ENCODE measurements at regions not wholly inside any gene's neighbourhood (a gene's known extent, or its start where the extent isn't known, plus 50 kb on each side); places are given as distances from the start of the nearest gene placed in this dataset.

GRCh38 chr2:217402144-217402543 is 542.3 kb upstream of the TNP1 start:
- no peak overlapping the region for H2BK5ac ChIP-seq (ENCODE audit: low read length)
- no peaks in the 10 kb centered on the region for H3K36me3 ChIP-seq (replicated peaks in 1 of 2; ENCODE audit: control insufficient read depth in 2 of 2, insufficient read depth in 2 of 2, low read length in 2 of 2)
- H3K27ac ChIP-seq (replicated peaks; ENCODE audit: low read length): no peak overlapping the region
- no peak overlapping the region for H3K4me2 ChIP-seq (ENCODE audit: insufficient read depth, low read length, poor library complexity, severe bottlenecking)
- H3K79me1 ChIP-seq (ENCODE audit: low read depth, low read length): no peaks in the 10 kb centered on the region
- no peak overlapping the region for H3K4me3 ChIP-seq (ENCODE audit: low read length in 2 of 2)
- no peaks in the 10 kb centered on the region for H3K9me3 ChIP-seq (replicated peaks in 1 of 2; ENCODE audit: control insufficient read depth in 2 of 2, insufficient read depth in 1 of 2, low read depth in 1 of 2, low read length in 2 of 2)
- H3K4ac ChIP-seq (ENCODE audit: low read length): no peak overlapping the region
- H3K4me1 ChIP-seq (ENCODE audit: control insufficient read depth in 2 of 2, insufficient read depth in 1 of 2, low read depth in 1 of 2, low read length in 2 of 2): peaks cover 0 to 3% of the 10 kb centered on the region in 2 donors
- H3K9ac ChIP-seq (ENCODE audit: low read depth, low read length, poor library complexity): no peak overlapping the region
- no peak overlapping the region for H2BK15ac ChIP-seq (ENCODE audit: low read length)
- no peak for DNase-seq (ENCODE audit: low spot score)
- no peak overlapping the region for H3K18ac ChIP-seq (ENCODE audit: low read length)
- no peak overlapping the region for H4K8ac ChIP-seq (ENCODE audit: low read depth, low read length)
- no peak overlapping the region for H3K14ac ChIP-seq (ENCODE audit: low read length)
- no peak overlapping the region for H2BK120ac ChIP-seq (ENCODE audit: low read depth, low read length)
- no peak overlapping the region for H3K23ac ChIP-seq (ENCODE audit: low read depth, low read length, poor library complexity)
- no CpG with 5 or more reads among the region's 3 CpGs for WGBS, 2 donors (ENCODE audit: extremely low coverage in 2 of 2, insufficient read length in 2 of 2, insufficient replicate concordance in 1 of 2)
- H2AFZ ChIP-seq (ENCODE audit: low read length): no peak overlapping the region
- H2BK12ac ChIP-seq (ENCODE audit: low read length): no peak overlapping the region
- no peak overlapping the region for H2AK5ac ChIP-seq (ENCODE audit: low read depth, low read length)
- no peak overlapping the region for H4K91ac ChIP-seq (ENCODE audit: low read depth, low read length, poor library complexity)
- no peaks in the 10 kb centered on the region for H3K27me3 ChIP-seq (ENCODE audit: control insufficient read depth in 3 of 3, insufficient read depth in 3 of 3, low read depth in 1 of 3, low read length in 3 of 3)

GRCh38 chr2:217399291-217399690 is 539.4 kb upstream of the TNP1 start:
- Histone ChIP-seq H3K9ac (ENCODE audit: low read depth, low read length, poor library complexity) (no peak overlapping the region), H3K18ac (ENCODE audit: low read length) (no peak overlapping the region), H3K9me3 (replicated peaks in 1 of 2; ENCODE audit: control insufficient read depth in 2 of 2, insufficient read depth in 1 of 2, low read depth in 1 of 2, low read length in 2 of 2) (no peaks in the 10 kb centered on the region), H3K36me3 (replicated peaks in 1 of 2; ENCODE audit: control insufficient read depth in 2 of 2, insufficient read depth in 2 of 2, low read length in 2 of 2) (no peaks in the 10 kb centered on the region), H2BK15ac (ENCODE audit: low read length) (no peak overlapping the region), H2BK12ac (ENCODE audit: low read length) (no peak overlapping the region), H2AK5ac (ENCODE audit: low read depth, low read length) (no peak overlapping the region), H3K27me3 (ENCODE audit: control insufficient read depth in 3 of 3, insufficient read depth in 3 of 3, low read depth in 1 of 3, low read length in 3 of 3) (no peaks in the 10 kb centered on the region), H3K4me3 (ENCODE audit: low read length in 2 of 2) (no peak overlapping the region), H3K27ac (replicated peaks; ENCODE audit: low read length) (no peak overlapping the region), H3K23ac (ENCODE audit: low read depth, low read length, poor library complexity) (no peak overlapping the region), H2BK120ac (ENCODE audit: low read depth, low read length) (no peak overlapping the region), H3K4me2 (ENCODE audit: insufficient read depth, low read length, poor library complexity, severe bottlenecking) (no peak overlapping the region), H4K91ac (ENCODE audit: low read depth, low read length, poor library complexity) (no peak overlapping the region), H3K79me1 (ENCODE audit: low read depth, low read length) (no peaks in the 10 kb centered on the region), H2AFZ (ENCODE audit: low read length) (peak overlapping the region; percentile 73), H2BK5ac (ENCODE audit: low read length) (no peak overlapping the region), H3K4ac (ENCODE audit: low read length) (no peak overlapping the region), H4K8ac (ENCODE audit: low read depth, low read length) (no peak overlapping the region), H3K14ac (ENCODE audit: low read length) (no peak overlapping the region), H3K4me1 (ENCODE audit: control insufficient read depth in 2 of 2, insufficient read depth in 1 of 2, low read depth in 1 of 2, low read length in 2 of 2) (peaks cover 0 to 3% of the 10 kb centered on the region in 2 donors)
- no peak for DNase-seq (ENCODE audit: low spot score)
- no CpG with 5 or more reads among the region's 5 CpGs for WGBS, 2 donors (ENCODE audit: extremely low coverage in 2 of 2, insufficient read length in 2 of 2, insufficient replicate concordance in 1 of 2)

- Histone ChIP-seq H2BK120ac (ENCODE audit: low read depth, low read length) (peak overlapping the region; percentile 12), H3K4me2 (ENCODE audit: insufficient read depth, low read length, poor library complexity, severe bottlenecking) (no peak overlapping the region), H3K9ac (ENCODE audit: low read depth, low read length, poor library complexity) (no peak overlapping the region), H3K4me3 (ENCODE audit: low read length in 2 of 2) (no peak overlapping the region), H2AK5ac (ENCODE audit: low read depth, low read length) (no peak overlapping the region), H3K23ac (ENCODE audit: low read depth, low read length, poor library complexity) (peak overlapping the region; percentile 82), H4K8ac (ENCODE audit: low read depth, low read length) (no peak overlapping the region), H3K18ac (ENCODE audit: low read length) (peak overlapping the region; percentile 51), H3K14ac (ENCODE audit: low read length) (peak overlapping the region; percentile 15), H2BK12ac (ENCODE audit: low read length) (no peak overlapping the region), H2BK5ac (ENCODE audit: low read length) (no peak overlapping the region), H3K27ac (replicated peaks; ENCODE audit: low read length) (no peak overlapping the region), H3K4me1 (ENCODE audit: control insufficient read depth in 2 of 2, insufficient read depth in 1 of 2, low read depth in 1 of 2, low read length in 2 of 2) (peaks cover 0 to 3% of the 10 kb centered on the region in 2 donors), H3K4ac (ENCODE audit: low read length) (no peak overlapping the region), H3K27me3 (ENCODE audit: control insufficient read depth in 3 of 3, insufficient read depth in 3 of 3, low read depth in 1 of 3, low read length in 3 of 3) (no peaks in the 10 kb centered on the region), H2BK15ac (ENCODE audit: low read length) (no peak overlapping the region), H3K79me1 (ENCODE audit: low read depth, low read length) (no peaks in the 10 kb centered on the region), H4K91ac (ENCODE audit: low read depth, low read length, poor library complexity) (no peak overlapping the region), H2AFZ (ENCODE audit: low read length) (peak overlapping the region; percentile 73), H3K9me3 (replicated peaks in 1 of 2; ENCODE audit: control insufficient read depth in 2 of 2, insufficient read depth in 1 of 2, low read depth in 1 of 2, low read length in 2 of 2) (no peaks in the 10 kb centered on the region), H3K36me3 (replicated peaks in 1 of 2; ENCODE audit: control insufficient read depth in 2 of 2, insufficient read depth in 2 of 2, low read length in 2 of 2) (no peaks in the 10 kb centered on the region)
- WGBS, 2 donors (ENCODE audit: extremely low coverage in 2 of 2, insufficient read length in 2 of 2, insufficient replicate concordance in 1 of 2): no CpG with 5 or more reads among the region's 9 CpGs
- DNase-seq (ENCODE audit: low spot score): no peak
Measured at GRCh38 chr2:217398860-217399259, 539.0 kb upstream of the TNP1 start.

GRCh38 chr2:217398101-217398500 is 538.2 kb upstream of the TNP1 start:
- no peaks in the 10 kb centered on the region for H3K79me1 ChIP-seq (ENCODE audit: low read depth, low read length)
- H3K27ac ChIP-seq (replicated peaks; ENCODE audit: low read length): no peak overlapping the region
- no peak overlapping the region for H3K4me3 ChIP-seq (ENCODE audit: low read length in 2 of 2)
- no peak overlapping the region for H2BK15ac ChIP-seq (ENCODE audit: low read length)
- no peak overlapping the region for H3K4ac ChIP-seq (ENCODE audit: low read length)
- H3K27me3 ChIP-seq (ENCODE audit: control insufficient read depth in 3 of 3, insufficient read depth in 3 of 3, low read depth in 1 of 3, low read length in 3 of 3): no peaks in the 10 kb centered on the region
- H3K4me1 ChIP-seq (ENCODE audit: control insufficient read depth in 2 of 2, insufficient read depth in 1 of 2, low read depth in 1 of 2, low read length in 2 of 2): peaks cover 0 to 3% of the 10 kb centered on the region in 2 donors
- H4K8ac ChIP-seq (ENCODE audit: low read depth, low read length): no peak overlapping the region
- peak overlapping the region; percentile 73 for H2AFZ ChIP-seq (ENCODE audit: low read length)
- H3K36me3 ChIP-seq (replicated peaks in 1 of 2; ENCODE audit: control insufficient read depth in 2 of 2, insufficient read depth in 2 of 2, low read length in 2 of 2): no peaks in the 10 kb centered on the region
- H3K9me3 ChIP-seq (replicated peaks in 1 of 2; ENCODE audit: control insufficient read depth in 2 of 2, insufficient read depth in 1 of 2, low read depth in 1 of 2, low read length in 2 of 2): no peaks in the 10 kb centered on the region
- no peak overlapping the region for H2BK120ac ChIP-seq (ENCODE audit: low read depth, low read length)
- DNase-seq (ENCODE audit: low spot score): no peak
- H2AK5ac ChIP-seq (ENCODE audit: low read depth, low read length): no peak overlapping the region
- no peak overlapping the region for H3K23ac ChIP-seq (ENCODE audit: low read depth, low read length, poor library complexity)
- no peak overlapping the region for H3K9ac ChIP-seq (ENCODE audit: low read depth, low read length, poor library complexity)
- H3K4me2 ChIP-seq (ENCODE audit: insufficient read depth, low read length, poor library complexity, severe bottlenecking): no peak overlapping the region
- no peak overlapping the region for H3K18ac ChIP-seq (ENCODE audit: low read length)
- no CpG with 5 or more reads among the region's 7 CpGs for WGBS, 2 donors (ENCODE audit: extremely low coverage in 2 of 2, insufficient read length in 2 of 2, insufficient replicate concordance in 1 of 2)
- no peak overlapping the region for H3K14ac ChIP-seq (ENCODE audit: low read length)
- H4K91ac ChIP-seq (ENCODE audit: low read depth, low read length, poor library complexity): no peak overlapping the region
- H2BK12ac ChIP-seq (ENCODE audit: low read length): no peak overlapping the region
- no peak overlapping the region for H2BK5ac ChIP-seq (ENCODE audit: low read length)

All from neuronal stem cell (in vitro differentiated cells).